Loucy (cell line): ENCODE measurements at regions not wholly inside any gene's neighbourhood (a gene's known extent, or its start where the extent isn't known, plus 50 kb on each side); places are given as distances from the start of the nearest gene placed in this dataset.

Experiments used
- EZH2phosphoT487 ChIP-seq: fragments of 200-600 bp; IDR thresholded peaks from 2 replicates; pipeline ENCODE4 v1.6.1; 2018; ENCODE audit warnings: antibody characterized with exemption, mild to moderate bottlenecking, moderate library complexity, borderline replicate concordance
- TF ChIP-seq, protein P1 (sequence below): fragments of 200-600 bp; sonication (generic); conservative IDR thresholded peaks from 2 replicates; pipeline ENCODE4 v1.5.1; 2014; ENCODE audit warnings: mild to moderate bottlenecking, antibody characterized with exemption, low read length

DNA sequence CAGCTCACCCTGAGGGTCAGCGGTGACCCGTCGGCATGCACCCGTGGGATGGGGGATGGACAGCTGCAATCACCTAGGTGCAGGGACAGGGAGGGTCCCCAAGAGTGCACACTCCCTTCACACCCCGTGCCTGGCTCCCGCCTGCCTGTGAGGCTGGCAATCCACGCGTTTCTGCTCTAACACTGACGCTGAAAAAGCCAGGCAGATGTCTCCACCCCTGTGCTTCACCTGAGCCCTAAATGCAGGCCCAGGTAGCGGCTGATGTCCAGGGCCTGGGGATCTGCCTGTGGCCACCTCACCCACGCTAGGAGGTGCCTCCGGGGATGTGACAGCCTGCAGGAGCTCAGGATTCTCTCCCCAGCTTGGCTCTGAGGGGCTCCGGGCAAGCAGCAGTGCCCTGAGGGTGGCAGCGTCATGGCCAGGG is 212.0 kb upstream of the SALL3 start:
- TF ChIP-seq, protein P1, sequence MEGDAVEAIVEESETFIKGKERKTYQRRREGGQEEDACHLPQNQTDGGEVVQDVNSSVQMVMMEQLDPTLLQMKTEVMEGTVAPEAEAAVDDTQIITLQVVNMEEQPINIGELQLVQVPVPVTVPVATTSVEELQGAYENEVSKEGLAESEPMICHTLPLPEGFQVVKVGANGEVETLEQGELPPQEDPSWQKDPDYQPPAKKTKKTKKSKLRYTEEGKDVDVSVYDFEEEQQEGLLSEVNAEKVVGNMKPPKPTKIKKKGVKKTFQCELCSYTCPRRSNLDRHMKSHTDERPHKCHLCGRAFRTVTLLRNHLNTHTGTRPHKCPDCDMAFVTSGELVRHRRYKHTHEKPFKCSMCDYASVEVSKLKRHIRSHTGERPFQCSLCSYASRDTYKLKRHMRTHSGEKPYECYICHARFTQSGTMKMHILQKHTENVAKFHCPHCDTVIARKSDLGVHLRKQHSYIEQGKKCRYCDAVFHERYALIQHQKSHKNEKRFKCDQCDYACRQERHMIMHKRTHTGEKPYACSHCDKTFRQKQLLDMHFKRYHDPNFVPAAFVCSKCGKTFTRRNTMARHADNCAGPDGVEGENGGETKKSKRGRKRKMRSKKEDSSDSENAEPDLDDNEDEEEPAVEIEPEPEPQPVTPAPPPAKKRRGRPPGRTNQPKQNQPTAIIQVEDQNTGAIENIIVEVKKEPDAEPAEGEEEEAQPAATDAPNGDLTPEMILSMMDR, result no peak
- no peak for TF ChIP-seq EZH2phosphoT487
